SK-N-SH (cell line): ENCODE measurements at regions not wholly inside any gene's neighbourhood (a gene's known extent, or its start where the extent isn't known, plus 50 kb on each side); places are given as distances from the start of the nearest gene placed in this dataset.

ENCODE experiments used
- CTCF ChIA-PET: fragments of 300-600, 350-600 bp; formaldehyde crosslinking; extraction: SDS; loops from one replicate; lab custom pipeline; 2021; lab: Yijun Ruan, JAX
- POLR2A ChIA-PET: fragments of 350-600 bp; sonication (Branson Sonifier 250); formaldehyde crosslinking; extraction: SDS; loops from one replicate; lab custom pipeline; 2020; ENCODE audit warnings: antibody characterized with exemption, inconsistent platforms; lab: Yijun Ruan, JAX
- DNase-seq: peaks from one replicate; pipeline ENCODE4 v3.0.0; 2012
- H2AFZ ChIP-seq: fragments of 200-600 bp; sonication (generic); 2 replicates; pipeline ENCODE4 v1.8.1; 2016; ENCODE audit warnings: antibody characterized with exemption, mild to moderate bottlenecking, low read depth
- H3F3A ChIP-seq: fragments of 200-600 bp; sonication (generic); replicated peaks from 2 replicates; pipeline ENCODE3; 2016; ENCODE audit warnings: antibody characterized with exemption, mild to moderate bottlenecking; ENCODE audit not compliant: insufficient read depth
- H3K27ac ChIP-seq, 2 experiments: fragments of 200-500 bp in 1 of 2; fragments of 200-600 bp in 1 of 2; sonication (Bioruptor generic) in 1 of 2; sonication (generic), shearing (Covaris generic) in 1 of 2; 2 replicates each; pipeline versions ENCODE4 v1.5.1 to v1.6.1; 2014 to 2016; ENCODE audit warnings: low read depth in 2 of 2, inconsistent platforms in 1 of 2, low read length in 1 of 2, mild to moderate bottlenecking in 1 of 2, mixed read lengths in 1 of 2
- H3K27me3 ChIP-seq: fragments of 200-600 bp; sonication (generic), shearing (Covaris generic); 2 replicates; pipeline ENCODE4 v1.6.1; 2016; ENCODE audit warnings: mixed run types; ENCODE audit not compliant: insufficient read depth
- H3K36me3 ChIP-seq, 2 experiments: fragments of 200-500 bp in 1 of 2; fragments of 200-600 bp in 1 of 2; sonication (Bioruptor generic) in 1 of 2; sonication (generic) in 1 of 2; replicated peaks in 1 of 2; 2 replicates each; pipeline versions ENCODE3 to v1.5.1; 2014 to 2016; ENCODE audit warnings: low read length in 1 of 2, mild to moderate bottlenecking in 1 of 2; ENCODE audit not compliant: insufficient read depth in 2 of 2, control insufficient read depth in 1 of 2
- H3K4me1 ChIP-seq, 2 experiments: fragments of 200-500 bp in 1 of 2; fragments of 200-600 bp in 1 of 2; sonication (Bioruptor generic) in 1 of 2; sonication (generic), shearing (Covaris generic) in 1 of 2; 2 replicates each; pipeline versions ENCODE4 v1.5.1 to v1.6.1; 2014 to 2016; ENCODE audit warnings: low read depth in 1 of 2, low read length in 1 of 2, mixed run types in 1 of 2; ENCODE audit not compliant: insufficient read depth in 2 of 2, control insufficient read depth in 1 of 2
- H3K4me2 ChIP-seq: fragments of 200-600 bp; sonication (generic), shearing (Covaris generic); 2 replicates; pipeline ENCODE4 v1.6.1; 2017; ENCODE audit warnings: mixed run types
- H3K4me3 ChIP-seq, 2 experiments: fragments of 200-500 bp in 1 of 2; fragments of 200-600 bp in 1 of 2; sonication (Bioruptor generic) in 1 of 2; sonication (generic), shearing (Covaris generic) in 1 of 2; 2 replicates each; pipeline versions ENCODE4 v1.5.1 to v1.8.1; 2014 to 2016; ENCODE audit warnings: low read depth in 2 of 2, inconsistent platforms in 1 of 2, low read length in 1 of 2, mild to moderate bottlenecking in 1 of 2, mixed read lengths in 1 of 2, moderate library complexity in 1 of 2
- H3K79me2 ChIP-seq: fragments of 200-600 bp; sonication (generic); 2 replicates; pipeline ENCODE4 v1.8.1; 2017; ENCODE audit warnings: mild to moderate bottlenecking; ENCODE audit not compliant: insufficient read depth
- H3K9ac ChIP-seq: fragments of 200-600 bp; sonication (generic); 2 replicates; pipeline ENCODE4 v1.6.1; 2017; ENCODE audit warnings: mixed run types
- H3K9me2 ChIP-seq: fragments of 200-600 bp; sonication (generic); 2 replicates; pipeline ENCODE4 v1.6.1; 2017; ENCODE audit warnings: mixed run types
- H3K9me3 ChIP-seq: fragments of 200-600 bp; sonication (generic); 2 replicates; pipeline ENCODE4 v1.6.1; 2017; ENCODE audit warnings: mixed run types, mild to moderate bottlenecking, moderate library complexity
- H4K20me1 ChIP-seq: fragments of 200-600 bp; sonication (generic); 2 replicates; pipeline ENCODE4 v1.6.1; 2017; ENCODE audit warnings: mild to moderate bottlenecking, mixed run types; ENCODE audit not compliant: insufficient read depth
- EP300 ChIP-seq, 2 experiments: IDR thresholded peaks; 2 replicates each; pipeline versions ENCODE4 v1.4.0 to v1.6.1; 2012; ENCODE audit warnings: borderline replicate concordance in 1 of 2, low read depth in 1 of 2, low read length in 1 of 2
- GATA2 ChIP-seq: sonication (generic); formaldehyde crosslinking; IDR thresholded peaks from 2 replicates; pipeline ENCODE4 v1.5.0; 2020; ENCODE audit warnings: mild to moderate bottlenecking, missing genetic modification reagents
- JUND ChIP-seq: IDR thresholded peaks from 2 replicates; pipeline ENCODE4 v1.4.0; 2012
- MAX ChIP-seq: IDR thresholded peaks from 2 replicates; pipeline ENCODE4 v1.4.0; 2012; ENCODE audit warnings: low read depth
- NFIC ChIP-seq: IDR thresholded peaks from 2 replicates; pipeline ENCODE4 v1.4.0; 2012; ENCODE audit warnings: borderline replicate concordance
- RFX5 ChIP-seq: IDR thresholded peaks from 2 replicates; pipeline ENCODE4 v1.6.1; 2012; ENCODE audit warnings: mild to moderate bottlenecking, improper control_type of control experiment, low read length
- SMC3 ChIP-seq: IDR thresholded peaks from 2 replicates; pipeline ENCODE4 v1.6.1; 2012; ENCODE audit warnings: low read depth, low read length, improper control_type of control experiment
- TCF12 ChIP-seq: IDR thresholded peaks from 2 replicates; pipeline ENCODE4 v1.4.0; 2012
- YY1 ChIP-seq: IDR thresholded peaks from 2 replicates; pipeline ENCODE4 v1.4.0; 2012; ENCODE audit warnings: low read depth, mild to moderate bottlenecking
- ZBTB33 ChIP-seq: IDR thresholded peaks from 2 replicates; pipeline ENCODE4 v1.4.0; 2012; ENCODE audit warnings: low read depth, borderline replicate concordance
- WGBS: methylation state at CpG from one replicate; pipeline ENCODE4 v1.1.6; 2017; ENCODE audit warnings: low lambda C conversion rate; 5-methylcytosine and 5-hydroxymethylcytosine counted together
- TF ChIP-seq, protein P1 (sequence below): IDR thresholded peaks from 2 replicates; pipeline ENCODE4 v1.6.1; 2012; ENCODE audit warnings: mild to moderate bottlenecking, low read depth, low read length, moderate library complexity
- TF ChIP-seq, protein P2 (sequence below): IDR thresholded peaks from 2 replicates; pipeline ENCODE4; 2012

DNA sequence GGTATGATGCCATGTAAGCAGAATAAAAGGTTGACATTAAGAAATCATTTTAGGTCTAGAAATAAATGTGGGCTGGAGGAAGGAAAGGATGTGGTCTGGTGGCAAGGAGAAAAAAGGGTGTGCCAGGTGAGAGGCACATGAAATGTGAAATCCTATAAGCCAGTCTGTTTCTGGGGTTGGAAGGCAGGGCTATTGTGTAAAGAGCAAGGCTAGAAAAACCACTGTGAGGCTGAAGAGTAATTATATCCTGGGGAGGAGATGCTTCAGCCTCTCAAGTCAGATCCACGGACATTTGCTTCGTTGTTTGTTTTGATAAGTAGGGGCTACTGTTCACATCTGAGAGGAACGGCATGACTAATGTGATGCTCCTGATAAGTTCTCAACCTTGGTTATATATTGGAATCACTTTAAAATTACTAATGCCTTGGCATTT is 77.5 kb upstream of the CTSC start (continued):
- TF ChIP-seq, protein P1, sequence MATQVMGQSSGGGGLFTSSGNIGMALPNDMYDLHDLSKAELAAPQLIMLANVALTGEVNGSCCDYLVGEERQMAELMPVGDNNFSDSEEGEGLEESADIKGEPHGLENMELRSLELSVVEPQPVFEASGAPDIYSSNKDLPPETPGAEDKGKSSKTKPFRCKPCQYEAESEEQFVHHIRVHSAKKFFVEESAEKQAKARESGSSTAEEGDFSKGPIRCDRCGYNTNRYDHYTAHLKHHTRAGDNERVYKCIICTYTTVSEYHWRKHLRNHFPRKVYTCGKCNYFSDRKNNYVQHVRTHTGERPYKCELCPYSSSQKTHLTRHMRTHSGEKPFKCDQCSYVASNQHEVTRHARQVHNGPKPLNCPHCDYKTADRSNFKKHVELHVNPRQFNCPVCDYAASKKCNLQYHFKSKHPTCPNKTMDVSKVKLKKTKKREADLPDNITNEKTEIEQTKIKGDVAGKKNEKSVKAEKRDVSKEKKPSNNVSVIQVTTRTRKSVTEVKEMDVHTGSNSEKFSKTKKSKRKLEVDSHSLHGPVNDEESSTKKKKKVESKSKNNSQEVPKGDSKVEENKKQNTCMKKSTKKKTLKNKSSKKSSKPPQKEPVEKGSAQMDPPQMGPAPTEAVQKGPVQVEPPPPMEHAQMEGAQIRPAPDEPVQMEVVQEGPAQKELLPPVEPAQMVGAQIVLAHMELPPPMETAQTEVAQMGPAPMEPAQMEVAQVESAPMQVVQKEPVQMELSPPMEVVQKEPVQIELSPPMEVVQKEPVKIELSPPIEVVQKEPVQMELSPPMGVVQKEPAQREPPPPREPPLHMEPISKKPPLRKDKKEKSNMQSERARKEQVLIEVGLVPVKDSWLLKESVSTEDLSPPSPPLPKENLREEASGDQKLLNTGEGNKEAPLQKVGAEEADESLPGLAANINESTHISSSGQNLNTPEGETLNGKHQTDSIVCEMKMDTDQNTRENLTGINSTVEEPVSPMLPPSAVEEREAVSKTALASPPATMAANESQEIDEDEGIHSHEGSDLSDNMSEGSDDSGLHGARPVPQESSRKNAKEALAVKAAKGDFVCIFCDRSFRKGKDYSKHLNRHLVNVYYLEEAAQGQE, result no peak
- TF ChIP-seq RFX5 (no peak), GATA2 (no peak)

DNA sequence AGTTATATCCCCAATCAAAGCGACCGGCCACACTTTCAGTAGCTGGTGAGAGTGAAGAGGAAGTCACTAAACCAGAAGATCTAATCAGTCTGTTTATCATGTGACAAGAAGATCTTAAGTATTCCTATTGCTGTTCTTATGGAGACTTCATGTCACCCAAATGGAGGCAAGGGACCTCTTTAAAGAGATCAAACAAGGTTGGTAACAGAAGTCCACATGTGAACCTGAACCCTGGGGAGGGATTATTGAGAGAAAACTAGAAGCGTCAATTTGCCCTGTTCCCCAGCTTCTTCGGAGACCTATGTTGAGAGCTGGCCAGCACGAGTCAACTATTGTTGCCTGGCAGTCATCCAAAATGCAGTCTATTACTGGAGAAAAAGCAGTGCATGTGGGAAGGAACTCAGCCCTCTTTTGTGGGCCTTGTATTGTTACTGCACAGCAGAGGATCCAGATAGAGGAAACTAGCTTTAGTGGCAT is 76.9 kb upstream of the CTSC start:
- CTCF ChIA-PET, result no interaction called here
- no peak overlapping the region for H3K4me2 ChIP-seq

More for the DNA sequence above, 76.9 kb upstream of the CTSC start:
- Histone ChIP-seq H3K79me2 (no peaks in the 10 kb centered on the region), H3K4me1 (peaks cover 0 to 5% of the 10 kb centered on the region in 2 experiments; a peak in 1 of 4 replicates), H3K27me3 (no peaks in the 10 kb centered on the region), H3K9ac (no peak overlapping the region), H3K4me3 (no peak overlapping the region), H3F3A (peaks cover 19% of the 10 kb centered on the region), H3K27ac (no peak overlapping the region), H4K20me1 (no peaks in the 10 kb centered on the region), H3K9me2 (no peaks in the 10 kb centered on the region), H2AFZ (no peak overlapping the region), H3K9me3 (no peaks in the 10 kb centered on the region), H3K36me3 (no peaks in the 10 kb centered on the region)
- POLR2A ChIA-PET, result no interaction called here
- 39% methylated on average over 5 of the region's 5 CpGs for WGBS
- peak; percentile 4 for DNase-seq
- TF ChIP-seq YY1 (no peak), TCF12 (peak; percentile 69), SMC3 (no peak), EP300 (IDR thresholded peaks at IDR 0.05; ENCODE audit: borderline replicate concordance in 1 of 2, low read depth in 1 of 2, low read length in 1 of 2) (no peak), ZBTB33 (no peak), JUND (no peak), NFIC (peak; percentile 85), MAX (peak; percentile 87)
- TF ChIP-seq, protein P1, result peak; percentile 76; the same call in 1 of the 2 replicates
- TF ChIP-seq, protein P2, sequence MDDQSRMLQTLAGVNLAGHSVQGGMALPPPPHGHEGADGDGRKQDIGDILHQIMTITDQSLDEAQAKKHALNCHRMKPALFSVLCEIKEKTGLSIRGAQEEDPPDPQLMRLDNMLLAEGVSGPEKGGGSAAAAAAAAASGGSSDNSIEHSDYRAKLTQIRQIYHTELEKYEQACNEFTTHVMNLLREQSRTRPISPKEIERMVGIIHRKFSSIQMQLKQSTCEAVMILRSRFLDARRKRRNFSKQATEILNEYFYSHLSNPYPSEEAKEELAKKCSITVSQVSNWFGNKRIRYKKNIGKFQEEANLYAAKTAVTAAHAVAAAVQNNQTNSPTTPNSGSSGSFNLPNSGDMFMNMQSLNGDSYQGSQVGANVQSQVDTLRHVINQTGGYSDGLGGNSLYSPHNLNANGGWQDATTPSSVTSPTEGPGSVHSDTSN, result peak; percentile 36; the same call in 1 of the 2 replicates
